Breast epithelium (tissue), 3 donors: ENCODE measurements at regions not wholly inside any gene's neighbourhood (a gene's known extent, or its start where the extent isn't known, plus 50 kb on each side); places are given as distances from the start of the nearest gene placed in this dataset.

Experiments
- CTCF ChIP-seq, 3 donors: fragments of 450-650 bp; IDR thresholded peaks; one replicate each; pipeline ENCODE4 v1.5.1; 2016 to 2017; ENCODE audit warnings: antibody characterized with exemption in 3 of 3, mild to moderate bottlenecking in 3 of 3, moderate library complexity in 3 of 3
- POLR2AphosphoS5 ChIP-seq, 3 donors: sonication (generic); formaldehyde crosslinking; IDR thresholded peaks; one replicate each; pipeline ENCODE4 v1.6.1; 2017; ENCODE audit warnings: antibody characterized with exemption in 3 of 3

- TF ChIP-seq CTCF (IDR thresholded peaks at IDR 0.05) (no peak), POLR2AphosphoS5 (IDR thresholded peaks at IDR 0.05) (no peak)
Observed at GRCh38 chr15:26156051-26156450, 292.9 kb upstream of the ATP10A start.
